H1 (cell line): ENCODE measurements at regions not wholly inside any gene's neighbourhood (a gene's known extent, or its start where the extent isn't known, plus 50 kb on each side); places are given as distances from the start of the nearest gene placed in this dataset.

Experiments
- CHD7 ChIP-seq: fragments of 300-600 bp; sonication (generic); IDR thresholded peaks from 2 replicates; pipeline ENCODE4 v1.7.1; 2012; ENCODE audit warnings: low read length, moderate library complexity, mild to moderate bottlenecking, inconsistent platforms; ENCODE audit not compliant: insufficient replicate concordance
- SIRT6 ChIP-seq: IDR thresholded peaks from one replicate; pipeline ENCODE4 v1.7.1; 2012; ENCODE audit warnings: low read length, inconsistent platforms

GRCh38 chr7:25832456-25832855, 319.5 kb upstream of the NFE2L3 start (continued):
- no peak for TF ChIP-seq CHD7
- no peak for TF ChIP-seq SIRT6
